H1 (cell line): ENCODE measurements at regions not wholly inside any gene's neighbourhood (a gene's known extent, or its start where the extent isn't known, plus 50 kb on each side); places are given as distances from the start of the nearest gene placed in this dataset.

Experiments
- CTCF ChIA-PET: fragments of 300-600 bp; sonication (Branson Sonifier 250); formaldehyde crosslinking; loops from one replicate; lab custom pipeline; 2021; ENCODE audit not compliant: partially characterized antibody; lab: Charles Lee
- POLR2A ChIA-PET: fragments of 300-600 bp; sonication (Branson Sonifier 250); formaldehyde crosslinking; loops from one replicate; lab custom pipeline; 2021; ENCODE audit warnings: inconsistent platforms; ENCODE audit not compliant: partially characterized antibody; lab: Charles Lee
- DNase-seq, 2 experiments: peaks; one replicate each; pipeline versions ENCODE4 v3.0.0 to v3.0.0-alpha.2; 2010 to 2022; ENCODE audit warnings: low spot score in 2 of 2, low read depth in 1 of 2, mixed read lengths in 1 of 2
- FAIRE-seq: peaks from 2 replicates; lab custom pipeline; 2011; peaks lifted over from hg19 to GRCh38; lab: Jason Lieb, UNC
- H2AFZ ChIP-seq: 2 replicates; pipeline ENCODE4 v1.8.1; 2012; ENCODE audit warnings: low read length, inconsistent platforms
- H2AK5ac ChIP-seq: 2 replicates; pipeline ENCODE4 v1.6.1; 2013; ENCODE audit warnings: low read depth, low read length
- H2BK120ac ChIP-seq: replicated peaks from 2 replicates; pipeline ENCODE3; 2013; ENCODE audit warnings: low read depth, low read length, inconsistent platforms
- H2BK12ac ChIP-seq: 2 replicates; pipeline ENCODE4 v1.6.1; 2013; ENCODE audit warnings: low read depth, low read length
- H2BK15ac ChIP-seq: 2 replicates; pipeline ENCODE4 v1.6.1; 2013; ENCODE audit warnings: low read length
- H2BK20ac ChIP-seq: 2 replicates; pipeline ENCODE4 v1.6.1; 2013; ENCODE audit warnings: low read length
- H2BK5ac ChIP-seq: 2 replicates; pipeline ENCODE4 v1.6.1; 2013; ENCODE audit warnings: low read depth, low read length
- H3K14ac ChIP-seq: 2 replicates; pipeline ENCODE4 v1.6.1; 2013; ENCODE audit warnings: inconsistent platforms; ENCODE audit not compliant: insufficient read length
- H3K18ac ChIP-seq: 2 replicates; pipeline ENCODE4 v1.6.1; 2013; ENCODE audit warnings: low read length; ENCODE audit errors: extremely low read depth
- H3K23ac ChIP-seq: 2 replicates; pipeline ENCODE4 v1.6.1; 2013; ENCODE audit warnings: inconsistent platforms; ENCODE audit not compliant: insufficient read length
- H3K23me2 ChIP-seq: 2 replicates; pipeline ENCODE4 v1.6.1; 2013; ENCODE audit warnings: low read depth, low read length
- H3K27ac ChIP-seq: 2 replicates; pipeline ENCODE4 v1.6.1; 2011; ENCODE audit warnings: low read depth, low read length, inconsistent platforms
- H3K27me3 ChIP-seq, 4 experiments: replicated peaks in 1 of 4; 1 replicate in 1 of 4; 2 replicates in 3 of 4; pipeline versions ENCODE4 v1.6.1 to v1.8.1; 2011 to 2013; ENCODE audit warnings: low read length in 3 of 4, mild to moderate bottlenecking in 3 of 4, inconsistent platforms in 2 of 4, mixed read lengths in 2 of 4, moderate library complexity in 1 of 4; ENCODE audit not compliant: control insufficient read depth in 3 of 4, insufficient read depth in 3 of 4; ENCODE audit errors: extremely low read depth in 1 of 4
- H3K36me3 ChIP-seq, 4 experiments: 2 replicates each; pipeline versions ENCODE4 v1.6.1 to v1.8.1; 2011 to 2013; ENCODE audit warnings: mild to moderate bottlenecking in 4 of 4, low read length in 3 of 4, moderate library complexity in 2 of 4, control low read depth in 1 of 4, inconsistent platforms in 1 of 4; ENCODE audit not compliant: insufficient read depth in 4 of 4, control insufficient read depth in 2 of 4
- H3K4ac ChIP-seq: replicated peaks from 2 replicates; pipeline ENCODE3; 2013; ENCODE audit warnings: low read length, low read depth, mixed read lengths, inconsistent platforms; ENCODE audit not compliant: insufficient read length
- H3K4me1 ChIP-seq, 4 experiments: replicated peaks in 1 of 4; 1 replicate in 1 of 4; 2 replicates in 3 of 4; pipeline versions ENCODE4 v1.6.1 to v1.8.1; 2011 to 2013; ENCODE audit warnings: low read length in 3 of 4, inconsistent platforms in 2 of 4, mixed read lengths in 1 of 4; ENCODE audit not compliant: insufficient read depth in 4 of 4, control insufficient read depth in 3 of 4
- H3K4me2 ChIP-seq, 2 experiments: 2 replicates each; pipeline versions ENCODE4 v1.6.1 to v1.8.1; 2011 to 2013; ENCODE audit warnings: low read depth in 2 of 2, low read length in 2 of 2, control low read depth in 1 of 2, inconsistent platforms in 1 of 2, mild to moderate bottlenecking in 1 of 2; ENCODE audit not compliant: insufficient read depth in 1 of 2
- H3K4me3 ChIP-seq, 4 experiments: fragments of 200-600, 300-600 bp in 1 of 4; sonication (generic), shearing (Covaris generic), sonication (Bioruptor Twin) in 1 of 4; 2 replicates each; pipeline versions ENCODE4 v1.5.1 to v1.8.1; 2011 to 2016; ENCODE audit warnings: low read length in 4 of 4, low read depth in 3 of 4, control low read depth in 2 of 4, inconsistent platforms in 2 of 4, mild to moderate bottlenecking in 2 of 4, mixed read lengths in 1 of 4, moderate library complexity in 1 of 4; ENCODE audit not compliant: insufficient read depth in 2 of 4; ENCODE audit errors: extremely low read depth in 1 of 4
- H3K56ac ChIP-seq: replicated peaks from 2 replicates; pipeline ENCODE3; 2013; ENCODE audit warnings: low read depth, mild to moderate bottlenecking, mixed read lengths, low read length, inconsistent platforms; ENCODE audit not compliant: insufficient read length
- H3K79me1 ChIP-seq: 2 replicates; pipeline ENCODE4 v1.6.1; 2013; ENCODE audit warnings: low read depth, low read length, control low read depth
- H3K79me2 ChIP-seq, 2 experiments: 2 replicates each; pipeline versions ENCODE4 v1.6.1 to v1.8.1; 2012 to 2013; ENCODE audit warnings: low read length in 2 of 2, mild to moderate bottlenecking in 2 of 2, inconsistent platforms in 1 of 2; ENCODE audit not compliant: insufficient read depth in 2 of 2, control insufficient read depth in 1 of 2
- H3K9ac ChIP-seq, 4 experiments: replicated peaks in 1 of 4; 1 replicate in 1 of 4; 2 replicates in 3 of 4; pipeline versions ENCODE4 v1.6.1 to v1.8.1; 2011 to 2013; ENCODE audit warnings: low read depth in 3 of 4, low read length in 3 of 4, control low read depth in 2 of 4, mild to moderate bottlenecking in 2 of 4, moderate library complexity in 2 of 4, inconsistent platforms in 1 of 4; ENCODE audit errors: extremely low read depth in 1 of 4
- H3K9me3 ChIP-seq, 2 experiments: 2 replicates each; pipeline versions ENCODE4 v1.6.1 to v1.8.1; 2012 to 2013; ENCODE audit warnings: mild to moderate bottlenecking in 2 of 2, moderate library complexity in 2 of 2, control low read depth in 1 of 2, inconsistent platforms in 1 of 2, low read depth in 1 of 2, low read length in 1 of 2, mixed read lengths in 1 of 2; ENCODE audit not compliant: insufficient read depth in 2 of 2
- H4K20me1 ChIP-seq, 2 experiments: replicated peaks in 1 of 2; 2 replicates each; pipeline versions ENCODE3 to v1.8.1; 2011 to 2013; ENCODE audit warnings: inconsistent platforms in 2 of 2, low read length in 2 of 2, mild to moderate bottlenecking in 1 of 2; ENCODE audit not compliant: insufficient read depth in 2 of 2, control insufficient read depth in 1 of 2
- H4K5ac ChIP-seq: 2 replicates; pipeline ENCODE4 v1.6.1; 2013; ENCODE audit warnings: low read length, low read depth, mixed read lengths, inconsistent platforms; ENCODE audit not compliant: insufficient read length
- H4K8ac ChIP-seq: 2 replicates; pipeline ENCODE4 v1.8.0; 2013; ENCODE audit warnings: mild to moderate bottlenecking, moderate library complexity, low read length, inconsistent platforms; ENCODE audit not compliant: insufficient read depth; ENCODE audit errors: extremely low read depth
- H4K91ac ChIP-seq: replicated peaks from 2 replicates; pipeline ENCODE3; 2013; ENCODE audit warnings: low read length, mixed read lengths, inconsistent platforms; ENCODE audit not compliant: insufficient read length
- BRCA1 ChIP-seq: IDR thresholded peaks from 2 replicates; pipeline ENCODE4 v1.6.1; 2012; ENCODE audit warnings: low read depth, low read length, improper control_type of control experiment
- CHD2 ChIP-seq: IDR thresholded peaks from 2 replicates; pipeline ENCODE4 v1.6.1; 2012; ENCODE audit warnings: low read length, improper control_type of control experiment
- PHF8 ChIP-seq: fragments of 200-600 bp; sonication (generic); conservative IDR thresholded peaks from 2 replicates; pipeline ENCODE4 v1.7.1; 2012; ENCODE audit warnings: low read depth, mild to moderate bottlenecking, inconsistent platforms, low read length, moderate library complexity
- SIN3A ChIP-seq, 2 experiments: IDR thresholded peaks in 1 of 2; conservative IDR thresholded peaks in 1 of 2; 2 replicates each; pipeline ENCODE4 v1.6.1; 2011 to 2012; ENCODE audit warnings: low read length in 2 of 2, improper control_type of control experiment in 1 of 2, low read depth in 1 of 2, mild to moderate bottlenecking in 1 of 2
- SUZ12 ChIP-seq: fragments of 200-600 bp; sonication (generic); IDR thresholded peaks from 2 replicates; pipeline ENCODE4 v1.6.1; 2012; ENCODE audit warnings: mild to moderate bottlenecking, inconsistent platforms, low read length, moderate library complexity, mixed read lengths
- TBP ChIP-seq: IDR thresholded peaks from 2 replicates; pipeline ENCODE4 v1.6.1; 2011; ENCODE audit warnings: low read depth, low read length, improper control_type of control experiment
- TCF12 ChIP-seq: IDR thresholded peaks from 2 replicates; pipeline ENCODE4 v1.6.1; 2011; ENCODE audit warnings: low read depth, mild to moderate bottlenecking, low read length
- TEAD4 ChIP-seq: IDR thresholded peaks from 2 replicates; pipeline ENCODE4 v1.6.1; 2012; ENCODE audit warnings: low read depth, low read length, inconsistent platforms, mixed read lengths
- ZNF274 ChIP-seq: IDR thresholded peaks from 2 replicates; pipeline ENCODE4 v1.7.0; 2012; ENCODE audit warnings: low read length, borderline replicate concordance; ENCODE audit errors: extremely low read depth
- WGBS, 2 experiments: shearing (Covaris generic) in 1 of 2; methylation state at CpG; one replicate each; pipeline versions ENCODE4 v1.1.6 to v1.1.7; 2013 to 2015; ENCODE audit warnings: low lambda C conversion rate in 2 of 2, mixed read lengths in 2 of 2, inconsistent platforms in 1 of 2, low coverage in 1 of 2, missing lambda C conversion rate in 1 of 2; ENCODE audit not compliant: insufficient replicate concordance in 2 of 2, insufficient coverage in 1 of 2, insufficient read length in 1 of 2; ENCODE audit errors: extremely low coverage in 1 of 2, missing lambda C conversion rate in 1 of 2; 5-methylcytosine and 5-hydroxymethylcytosine counted together

GRCh38 chrX:106401965-106402559 lies 209.7 kb upstream of the RADX start:
- no peak overlapping the region for H4K91ac ChIP-seq
- H4K20me1 ChIP-seq: no peaks in the 10 kb centered on the region
- no peak overlapping the region for H4K8ac ChIP-seq
- H2BK12ac ChIP-seq: no peak overlapping the region
- no peak overlapping the region for H2BK120ac ChIP-seq
- no peaks in the 10 kb centered on the region for H3K23me2 ChIP-seq
- H4K5ac ChIP-seq: no peak overlapping the region
- 100% methylated on average over 2 of the region's 10 CpGs; no CpG with 5 or more reads in 1 of the 2 experiments for WGBS, 2 experiments
- no peak overlapping the region for H2BK15ac ChIP-seq
- H3K4me1 ChIP-seq: no peaks in the 10 kb centered on the region
- no peak overlapping the region for H3K4me2 ChIP-seq
- no peak overlapping the region for H2BK20ac ChIP-seq
- peaks cover 0 to 10% of the 10 kb centered on the region in 2 experiments; a peak in 2 of 4 replicates for H3K9me3 ChIP-seq
- H3K27ac ChIP-seq: no peak overlapping the region
- POLR2A ChIA-PET: no interaction called here
- no peaks in the 10 kb centered on the region for H3K79me1 ChIP-seq
- DNase-seq (no peak), FAIRE-seq (no peak)
- H3K4me3 ChIP-seq: no peak overlapping the region
- no peak overlapping the region for H3K4ac ChIP-seq
- no peak overlapping the region for H2AFZ ChIP-seq
- H3K9ac ChIP-seq: no peak overlapping the region
- H3K27me3 ChIP-seq: no peaks in the 10 kb centered on the region
- H3K18ac ChIP-seq: no peak overlapping the region
- no peak overlapping the region for H3K23ac ChIP-seq
- H3K36me3 ChIP-seq: no peaks in the 10 kb centered on the region
- CTCF ChIA-PET: no interaction called here
- H2AK5ac ChIP-seq: no peak overlapping the region
- H3K79me2 ChIP-seq: no peaks in the 10 kb centered on the region
- H2BK5ac ChIP-seq: no peak overlapping the region
- no peak overlapping the region for H3K56ac ChIP-seq
- no peak overlapping the region for H3K14ac ChIP-seq
- TF ChIP-seq TCF12 (no peak), PHF8 (no peak), SIN3A (conservative IDR thresholded peaks at IDR 0.05 in 1 of 2, IDR thresholded peaks at IDR 0.05 in 1 of 2; ENCODE audit: low read depth in 1 of 2, low read length in 2 of 2) (no peak), SUZ12 (no peak), TBP (no peak), TEAD4 (no peak), BRCA1 (no peak), ZNF274 (no peak), CHD2 (no peak)
